ENCODE measurements at regions not wholly inside any gene's neighbourhood (a gene's known extent, or its start where the extent isn't known, plus 50 kb on each side); places are given as distances from the start of the nearest gene placed in this dataset.
A peak's percentile ranks its signal among the peaks of the same experiment; 100 is the strongest.

DNA sequence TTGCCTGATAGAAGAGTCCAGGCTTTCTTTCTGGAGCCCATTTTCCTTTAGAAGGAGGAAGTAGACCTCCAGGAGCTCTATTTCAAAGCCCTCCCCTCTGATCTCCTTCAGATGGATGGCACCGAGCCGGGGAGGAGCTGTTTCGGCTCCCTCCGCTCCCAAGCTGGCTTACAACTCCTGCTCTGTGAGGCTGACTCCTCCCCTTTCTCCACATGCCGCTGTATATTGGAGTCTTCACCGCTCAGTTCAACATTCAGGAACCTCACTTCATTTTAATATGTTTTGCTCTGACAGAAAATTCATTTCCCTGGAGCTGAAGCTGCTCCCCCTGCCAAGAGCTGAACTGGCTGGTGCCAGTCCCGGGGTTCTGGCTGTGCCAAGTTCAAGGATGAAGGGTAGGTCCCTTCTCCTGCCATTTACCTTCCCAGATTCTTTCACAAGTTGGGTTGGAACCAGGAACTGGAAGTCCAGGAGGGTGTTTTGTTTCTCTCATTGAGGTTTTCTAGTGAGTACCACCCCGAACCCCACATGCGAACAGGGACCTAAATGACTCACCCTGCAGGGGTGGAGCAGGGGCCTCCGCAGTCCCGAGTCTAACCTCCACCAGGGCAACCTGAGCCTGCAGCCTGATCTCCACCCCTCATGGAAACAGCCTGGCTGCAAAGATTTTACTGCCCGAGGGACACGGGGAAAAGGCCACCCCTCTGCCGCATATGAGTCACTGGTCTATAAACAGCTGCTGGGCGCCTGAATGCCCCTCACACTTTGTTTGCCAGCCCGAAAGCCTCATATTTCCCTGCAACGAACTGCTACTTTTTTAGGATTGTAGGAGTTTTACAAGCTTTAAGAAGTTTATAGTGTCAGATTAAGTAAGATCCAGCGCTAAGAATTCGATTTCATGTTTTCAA lies 68.6 kb upstream of the FOXA2 start:
- peak; percentile 80 for DNase-seq

DNA sequence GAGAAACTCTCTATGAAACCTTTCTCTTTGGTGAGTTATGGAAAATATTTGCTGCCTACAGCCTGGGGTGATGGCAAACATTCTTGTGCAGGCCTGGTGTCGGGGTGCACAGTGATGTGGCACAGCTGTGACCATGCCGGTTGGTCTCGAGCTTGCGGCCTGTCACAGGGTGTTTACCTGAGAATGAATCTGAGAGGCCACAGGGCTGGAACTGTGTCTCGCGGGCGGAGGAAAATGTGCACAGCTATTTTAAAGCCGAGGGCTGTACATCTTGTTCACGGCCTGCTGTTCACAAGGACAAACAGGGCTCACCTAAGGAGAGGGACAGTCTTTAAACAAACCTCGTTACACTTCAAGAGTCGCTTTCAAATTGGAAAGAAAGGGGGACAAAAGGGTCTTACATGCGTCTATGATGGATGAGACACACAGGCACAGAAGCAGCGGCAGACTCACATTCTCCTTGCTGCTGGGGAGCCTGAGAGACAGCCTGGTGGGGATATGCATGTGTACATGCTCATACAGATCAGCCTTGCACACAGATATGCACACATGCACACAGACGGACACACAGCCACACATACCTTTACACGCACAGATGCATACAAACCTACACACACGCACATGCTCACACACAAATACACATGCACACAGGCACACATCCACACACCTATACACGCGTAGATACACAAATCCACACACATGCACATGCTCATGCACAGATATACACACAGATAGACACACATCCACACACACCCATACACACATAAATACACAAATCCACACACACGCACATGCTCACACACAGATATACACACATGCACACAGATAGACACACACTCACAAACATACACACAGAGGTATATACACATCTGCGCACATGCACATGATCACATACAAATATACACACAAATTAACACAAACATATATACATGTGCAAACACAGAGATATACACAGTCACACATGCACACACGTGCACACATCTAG lies 69.6 kb upstream of the FOXA2 start:
- no peak for DNase-seq

DNA sequence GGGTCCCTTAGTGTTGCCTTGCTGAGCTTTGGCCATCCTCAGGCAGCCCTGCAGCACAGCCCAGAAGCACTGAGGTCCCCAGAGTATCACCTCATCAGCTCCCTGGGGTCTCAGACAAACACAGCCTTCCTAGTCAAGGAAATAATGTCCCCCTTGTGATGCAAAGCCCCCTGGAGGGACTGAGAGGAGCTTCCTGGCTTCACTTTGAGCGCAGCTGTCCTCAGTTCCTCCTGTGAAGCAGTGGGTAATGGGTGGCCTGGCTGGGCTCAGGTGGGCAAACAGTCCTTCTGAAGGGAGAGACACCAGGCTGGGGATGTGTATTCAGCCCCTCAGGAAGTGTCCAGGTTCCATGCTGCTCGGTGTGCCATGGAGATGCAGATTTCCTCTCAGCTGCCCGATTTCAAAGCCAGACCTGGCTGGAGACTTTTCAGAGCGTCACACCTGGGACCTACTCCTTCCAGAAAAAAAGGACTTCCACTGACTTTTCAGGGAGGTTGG lies 79.2 kb upstream of the FOXA2 start:
- no peak for DNase-seq

DNA sequence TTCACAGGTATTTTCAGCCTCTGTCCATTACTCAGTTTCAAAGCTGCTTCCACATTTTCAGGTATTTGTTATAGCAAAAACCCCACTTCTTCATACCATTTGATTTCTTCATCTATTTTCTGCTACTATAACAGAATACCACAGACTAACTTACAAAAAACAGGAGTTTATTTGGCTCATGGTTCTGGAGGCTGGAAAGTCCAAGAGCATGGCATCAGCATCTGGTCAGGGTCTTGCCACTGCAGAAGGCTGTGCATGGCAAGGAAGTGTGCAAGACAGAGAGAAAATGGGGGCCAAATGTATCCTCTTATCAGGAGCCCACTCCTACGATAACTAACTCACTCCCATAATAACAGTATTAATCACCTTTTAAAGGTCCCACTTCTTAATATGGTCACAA lies 82.8 kb upstream of the FOXA2 start:
- no peak for DNase-seq

DNA sequence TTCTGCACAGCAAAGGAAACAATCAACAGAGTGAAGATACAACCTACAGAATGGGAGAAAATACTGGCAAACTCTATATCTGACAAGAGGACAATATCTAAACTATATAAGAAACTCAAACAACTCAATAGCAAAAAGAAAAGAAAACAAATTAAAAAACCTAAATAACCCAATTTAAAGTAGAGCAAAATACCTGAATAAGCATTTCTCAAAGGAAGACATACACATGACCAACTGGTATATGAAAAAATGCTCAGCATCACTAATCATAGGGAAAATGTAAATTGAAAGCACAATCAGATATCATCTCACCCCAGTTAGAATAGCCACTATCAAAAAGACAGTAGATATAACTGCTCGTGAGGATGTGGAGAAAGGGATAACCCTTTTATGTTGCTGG lies 87.8 kb upstream of the FOXA2 start:
- DNase-seq, result no peak

DNA sequence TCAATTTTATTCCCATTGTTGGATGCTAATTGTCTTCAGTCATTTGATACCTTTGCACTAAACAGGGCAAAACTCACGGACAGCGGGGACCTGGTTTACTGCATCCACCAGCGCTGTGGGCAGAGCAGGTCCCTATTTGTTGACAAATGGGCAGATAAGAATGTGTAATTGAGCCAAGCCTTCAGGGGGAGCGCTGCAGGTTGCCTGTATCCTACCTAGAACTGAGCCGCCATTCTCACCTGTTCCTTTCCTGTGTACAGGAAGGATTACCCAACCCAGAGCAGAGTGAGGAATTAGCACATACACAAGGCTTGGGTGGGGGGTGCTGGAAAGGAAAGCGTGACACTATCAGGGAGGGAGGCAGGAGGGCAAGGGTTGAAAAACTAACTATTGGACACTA lies 89.1 kb upstream of the FOXA2 start:
- DNase-seq, result no peak

DNA sequence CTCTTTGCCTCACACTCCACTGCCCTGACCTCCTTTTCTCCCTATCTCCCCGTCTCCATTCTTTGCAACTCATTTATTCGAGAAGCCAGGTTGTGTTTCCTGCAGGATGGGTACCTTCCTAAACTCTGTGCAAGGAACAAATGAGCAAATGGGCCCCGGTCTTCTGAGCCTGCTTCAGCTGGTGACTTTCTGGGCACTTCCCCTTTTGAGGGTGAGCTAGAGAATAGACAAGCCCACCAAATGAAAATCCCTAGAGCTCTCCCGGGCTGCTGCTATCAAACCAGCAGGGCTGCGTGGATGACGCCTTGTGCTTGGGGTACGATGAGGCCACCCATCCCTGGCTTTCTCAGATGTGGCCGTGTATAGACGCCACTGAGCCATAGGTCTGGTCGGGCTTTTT lies 91.0 kb upstream of the FOXA2 start:
- no peak for DNase-seq

DNA sequence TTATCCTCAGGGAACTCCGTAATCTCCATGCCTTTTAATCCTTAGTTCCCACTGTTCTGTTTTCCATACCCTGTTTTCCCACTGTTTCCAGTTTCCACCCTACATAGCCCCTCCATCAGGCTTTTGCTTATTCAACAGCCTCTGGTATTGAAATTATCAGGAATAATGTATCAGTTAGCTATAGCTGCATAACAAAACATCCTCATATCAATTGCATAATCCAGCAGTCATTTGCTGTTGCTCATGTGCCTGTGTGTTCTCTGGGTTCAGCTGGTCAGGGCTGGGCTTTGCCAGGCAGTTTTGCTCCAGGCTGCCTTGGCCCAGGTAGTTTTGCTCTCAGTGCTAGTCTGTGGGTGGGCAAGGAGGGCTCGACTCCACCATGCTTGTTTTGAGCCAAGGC lies 94.3 kb upstream of the FOXA2 start:
- no peak for DNase-seq

DNA sequence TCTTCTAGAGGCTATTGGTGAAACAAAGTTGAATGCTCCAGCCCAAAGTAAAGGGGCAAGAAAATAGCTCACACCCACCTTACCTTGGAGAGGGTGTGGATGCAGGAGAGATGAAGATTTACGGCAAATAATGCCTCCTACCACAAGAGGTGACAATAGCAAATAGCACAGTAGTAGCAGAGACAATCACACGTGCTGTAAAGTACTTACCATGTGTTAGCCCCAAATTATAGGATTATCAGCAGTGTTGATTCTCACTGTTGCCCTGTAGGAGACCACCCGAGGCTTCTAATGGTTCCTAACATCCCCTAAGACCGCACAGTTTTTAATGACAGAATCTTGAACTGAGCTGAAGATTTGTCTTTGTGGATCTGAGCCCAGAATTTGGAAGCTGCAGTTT lies 94.8 kb upstream of the FOXA2 start:
- DNase-seq, result no peak

DNA sequence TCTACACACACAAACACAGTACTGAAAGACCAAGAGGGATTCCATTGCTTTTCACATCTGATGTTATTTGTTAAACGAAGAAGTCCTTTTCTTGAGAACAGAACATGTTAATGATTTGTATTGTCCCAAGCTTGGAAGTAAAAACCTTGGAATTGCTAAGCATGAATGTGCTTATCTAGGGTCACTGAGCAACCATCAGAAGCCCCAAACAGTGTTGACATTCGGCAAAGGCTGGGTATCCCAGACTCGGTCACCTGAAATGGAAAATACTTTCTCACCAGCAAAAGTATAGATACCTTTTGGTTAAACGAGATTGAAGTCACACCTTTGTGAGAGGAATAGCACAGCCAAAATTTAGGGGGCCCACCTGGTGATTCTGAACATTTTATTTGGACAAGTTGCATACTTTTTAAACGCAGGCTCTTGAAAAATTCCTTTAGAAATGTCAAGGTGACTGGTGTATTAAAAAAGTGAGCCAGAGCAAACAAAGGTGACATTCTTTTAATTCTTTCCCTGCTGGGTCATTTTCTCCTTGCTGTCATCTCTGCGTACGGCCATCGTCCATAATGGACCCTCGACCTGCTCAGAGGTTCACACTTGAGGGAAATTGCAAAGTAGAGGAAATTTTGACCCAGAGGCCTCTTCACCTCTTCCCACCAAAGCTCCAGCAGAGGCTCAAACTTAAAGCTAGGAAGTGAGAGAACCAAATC lies 95.8 kb upstream of the FOXA2 start:
- DNase-seq, result no peak

DNA sequence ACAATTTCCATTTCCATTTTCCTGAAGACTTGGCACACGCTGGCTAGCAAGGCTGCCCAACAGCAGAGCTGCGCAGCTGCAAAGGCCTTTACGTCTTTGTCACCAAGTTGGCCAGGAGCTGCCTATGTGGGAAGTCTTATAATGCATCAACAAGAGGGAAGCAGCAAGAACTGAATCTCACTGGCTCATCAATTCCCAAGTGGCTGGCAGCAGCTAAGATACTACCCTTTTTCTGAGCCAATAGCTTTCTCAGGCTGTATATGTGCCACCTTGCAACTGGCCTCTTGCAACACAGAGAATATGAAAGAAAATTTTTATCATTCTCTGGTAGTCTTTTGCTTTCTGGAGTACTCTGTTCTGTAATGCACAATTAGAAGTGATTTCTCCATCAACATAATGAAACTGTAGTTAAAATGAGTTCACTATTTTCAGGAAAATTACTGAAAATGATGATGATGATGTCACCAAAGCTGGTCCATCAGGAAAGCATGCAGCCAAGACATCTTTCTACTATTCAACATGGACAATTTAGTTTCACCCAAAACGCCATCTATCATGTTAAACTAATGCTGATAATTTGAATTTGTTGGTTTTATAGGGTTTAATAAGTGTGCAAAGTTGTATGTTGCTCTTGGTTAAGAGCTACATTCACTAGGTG lies 97.3 kb upstream of the FOXA2 start:
- no peak for DNase-seq

DNA sequence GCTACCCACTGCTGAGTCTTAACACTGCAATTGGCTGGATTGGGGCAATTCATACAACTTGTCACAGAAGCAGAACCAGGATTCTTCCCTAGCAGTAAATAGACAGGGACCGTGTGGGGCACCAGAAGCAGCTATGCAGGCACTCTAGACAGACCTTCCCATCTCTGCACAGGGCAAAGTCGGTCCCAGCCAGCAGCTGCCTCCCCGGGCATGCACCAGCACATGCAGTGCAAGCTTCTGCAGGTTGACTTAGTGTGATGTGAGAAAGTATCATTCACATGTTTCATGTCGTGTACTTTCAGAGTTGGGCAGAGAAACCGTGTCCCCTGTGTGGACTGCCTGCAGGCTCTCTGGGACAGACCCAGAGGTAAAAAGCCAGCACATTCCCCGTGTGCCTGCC lies 98.0 kb upstream of the FOXA2 start:
- no peak for DNase-seq

DNA sequence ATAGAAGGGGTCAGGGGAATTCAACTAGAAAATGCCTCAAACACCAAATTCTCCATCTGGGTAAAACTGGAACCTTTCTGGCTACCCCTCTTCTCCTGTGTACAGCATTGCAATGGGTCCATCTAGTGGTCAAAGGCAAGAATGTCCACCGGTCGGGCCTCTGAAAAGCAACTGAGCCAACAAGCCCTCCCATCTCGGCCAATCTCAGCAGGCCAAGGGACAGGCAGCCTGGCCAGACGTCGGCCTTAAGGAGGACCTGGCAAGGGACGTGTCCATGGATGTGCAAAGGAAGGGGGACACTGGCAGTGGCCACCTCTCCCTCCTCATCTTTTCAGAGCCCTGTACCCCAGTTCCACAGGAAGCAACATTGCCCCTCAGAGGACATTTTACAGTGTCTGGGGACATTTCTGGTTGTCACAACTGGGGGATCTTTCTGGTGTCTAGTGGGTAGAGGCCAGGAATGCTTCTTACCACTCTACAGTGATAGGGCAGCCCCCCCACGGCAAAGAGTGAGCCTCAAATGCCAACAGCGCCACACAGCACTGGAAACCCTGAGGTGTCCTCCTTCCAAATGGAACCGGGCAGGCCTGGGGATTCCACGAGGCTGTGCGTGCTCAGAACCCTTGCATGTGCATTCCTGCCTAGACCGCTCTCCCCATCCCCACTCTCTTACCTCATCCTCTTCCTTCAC lies 99.8 kb upstream of the FOXA2 start:
- peak; percentile 90 for DNase-seq

DNA sequence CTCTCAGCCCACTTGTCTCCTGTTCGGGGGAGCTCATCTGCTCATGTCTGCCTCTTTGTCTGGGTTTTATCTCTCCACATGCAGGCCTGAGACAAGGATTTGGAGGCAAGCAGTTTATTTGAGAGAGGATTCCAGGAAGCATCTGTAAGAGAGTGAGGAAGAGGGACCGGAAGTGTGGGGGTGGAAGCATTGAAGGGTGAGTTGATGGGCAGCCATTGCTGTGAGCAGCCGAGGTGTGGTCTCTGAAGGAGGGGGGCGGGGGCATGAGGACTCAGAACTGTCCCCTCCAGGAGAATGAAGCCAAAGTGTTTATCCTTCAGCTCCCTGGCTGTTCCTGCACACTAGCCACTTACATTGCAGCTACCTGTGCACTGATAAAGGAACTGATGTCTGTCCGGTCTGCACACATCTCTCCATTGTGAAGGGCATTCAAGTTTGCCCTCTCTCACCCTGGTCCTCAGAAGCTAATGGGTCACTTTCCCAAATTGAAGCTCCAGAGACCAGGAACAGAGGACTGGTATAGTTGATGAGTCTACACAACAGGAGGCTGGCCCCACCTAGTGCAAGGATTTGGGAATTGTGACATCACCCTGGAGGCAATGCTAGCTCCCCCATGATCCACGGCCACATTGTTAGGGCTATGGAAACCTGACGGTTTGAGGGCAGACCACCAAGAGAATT lies 100.5 kb upstream of the FOXA2 start:
- DNase-seq, result no peak

DNA sequence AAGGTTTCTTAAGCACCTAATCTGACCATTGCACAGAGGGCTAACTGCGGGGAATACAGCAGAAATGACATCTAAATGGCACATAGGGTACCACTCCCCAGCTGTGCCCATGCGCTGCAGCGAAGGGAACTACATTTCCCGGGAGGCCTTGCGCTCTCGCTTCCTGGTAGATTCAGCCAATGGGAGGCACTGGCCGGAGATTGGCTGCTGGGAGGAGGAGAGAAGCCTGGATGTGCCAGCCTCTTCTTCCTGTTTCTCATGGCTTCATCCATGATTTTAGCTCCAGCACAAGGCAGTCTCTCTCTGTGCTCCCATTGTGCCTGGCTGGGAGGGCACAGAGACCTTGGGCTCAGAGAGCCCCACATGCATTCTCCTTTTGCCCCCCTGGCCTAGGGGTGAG lies 101.7 kb upstream of the FOXA2 start:
- DNase-seq, result peak; percentile 76

DNA sequence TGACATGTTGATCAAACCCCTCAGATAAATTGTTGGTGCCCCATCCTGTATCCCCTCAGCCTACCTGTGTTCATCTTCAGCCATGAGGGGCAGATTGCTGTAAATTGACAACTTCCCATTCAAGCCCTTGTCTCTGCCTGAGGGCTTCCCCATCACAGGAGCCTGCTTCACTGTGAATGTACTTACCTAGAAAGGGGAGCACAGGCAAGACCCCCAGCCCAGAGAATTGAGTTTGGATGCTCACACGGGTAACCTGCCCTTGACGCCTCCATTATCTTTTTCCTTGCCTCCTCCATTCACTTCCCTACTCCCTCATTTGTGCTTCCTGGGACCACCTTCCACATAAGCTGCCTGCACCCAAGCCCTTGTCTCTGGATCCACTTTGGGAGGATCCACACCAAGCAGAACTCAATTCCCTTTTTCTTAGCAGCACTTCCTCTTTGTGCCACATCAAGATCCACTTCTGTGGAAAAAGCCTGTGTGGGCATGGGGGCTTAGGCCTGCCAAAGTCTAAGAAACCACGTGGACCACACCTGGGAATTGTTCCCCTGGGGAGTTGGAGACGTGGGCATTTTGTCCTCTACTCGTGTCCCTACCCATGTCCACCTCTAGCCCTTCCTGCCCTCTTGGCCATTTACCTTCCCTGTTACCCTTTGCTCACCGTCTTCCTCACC lies 103.4 kb upstream of the FOXA2 start:
- DNase-seq, result no peak

DNA sequence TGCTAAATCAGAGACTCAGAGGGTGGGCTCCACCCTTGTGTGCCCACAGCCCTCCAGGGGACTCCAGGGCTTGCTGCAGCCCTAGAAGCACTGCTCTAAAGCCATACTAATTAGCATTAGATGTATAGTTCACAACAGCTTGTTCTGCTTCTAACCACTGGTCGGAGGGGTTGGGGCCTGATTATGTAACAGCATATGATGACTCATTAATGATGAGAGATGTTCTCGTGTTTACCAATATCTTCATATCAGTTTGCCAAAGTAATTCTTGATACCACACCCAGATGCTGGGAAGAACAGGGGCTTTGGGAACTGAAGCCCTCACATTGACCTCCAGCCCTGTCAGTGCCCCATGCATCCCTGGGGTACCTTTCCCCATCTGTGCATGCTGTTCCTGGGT lies 104.1 kb upstream of the FOXA2 start:
- no peak for DNase-seq

DNA sequence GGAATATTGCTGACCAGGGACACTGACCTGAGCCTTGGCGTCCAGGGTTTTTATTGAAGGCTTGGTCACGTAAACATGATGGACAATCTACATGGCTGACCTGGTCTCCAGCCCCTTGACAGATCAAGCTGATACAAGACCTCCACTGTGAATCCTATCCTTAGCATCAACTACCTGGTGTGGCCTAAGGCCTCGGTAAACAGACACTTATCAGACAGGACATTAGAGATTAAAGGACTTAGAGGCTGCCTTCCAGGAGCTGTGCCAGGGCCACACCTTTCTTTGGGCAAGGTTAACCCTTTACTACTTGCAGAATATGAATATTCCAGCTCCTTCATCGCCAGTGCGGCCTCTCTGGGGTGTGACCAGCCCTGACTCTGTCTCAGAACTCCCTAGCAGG lies 104.9 kb upstream of the FOXA2 start:
- DNase-seq, result no peak

DNA sequence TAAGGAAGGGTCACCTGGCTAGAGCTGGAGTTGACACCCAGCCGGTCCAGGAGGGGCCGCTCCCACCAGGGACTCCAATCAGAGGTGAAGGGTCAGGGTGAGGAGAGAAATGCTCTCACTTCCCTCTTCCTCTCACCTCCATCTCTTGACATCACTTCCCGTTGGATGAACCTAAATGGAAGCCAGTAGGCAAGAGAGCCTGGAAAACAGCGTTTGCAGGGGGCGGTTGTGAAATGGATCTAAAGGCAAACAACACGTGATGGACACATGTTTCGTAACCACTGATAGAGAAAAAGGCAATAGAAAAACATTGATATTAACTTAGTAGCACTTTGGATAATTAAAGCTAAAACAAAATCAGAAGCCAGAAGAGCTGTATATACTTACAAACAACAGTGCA lies 105.6 kb upstream of the FOXA2 start:
- no peak for DNase-seq

DNA sequence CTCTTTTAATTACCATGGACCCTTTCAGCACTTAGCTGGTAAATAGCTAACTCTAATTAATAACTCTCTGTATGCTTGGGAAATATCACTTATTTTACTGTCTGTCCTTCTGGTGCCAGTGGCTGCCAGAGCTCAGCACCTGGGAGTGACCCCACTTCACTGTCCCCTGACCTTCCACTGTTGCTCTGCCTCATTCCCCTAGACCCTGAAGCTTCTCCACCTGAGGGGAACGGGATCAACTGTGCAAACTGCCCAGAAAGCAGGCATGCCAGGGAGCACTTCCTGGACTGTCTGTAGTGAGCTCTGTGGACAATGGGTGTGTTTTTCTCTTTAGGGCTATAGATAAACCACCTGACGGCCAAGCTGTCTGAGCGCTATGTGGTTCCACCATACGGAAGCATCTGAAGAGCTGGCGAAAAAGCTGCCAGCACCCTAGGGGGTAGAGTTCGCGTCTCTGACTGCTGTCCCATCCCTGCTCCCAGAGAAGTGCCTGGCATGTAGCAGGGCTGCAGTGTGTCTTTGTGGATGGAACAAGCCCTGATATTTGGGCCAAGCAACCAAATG lies 106.3 kb upstream of the FOXA2 start:
- DNase-seq, result no peak
